Heart left ventricle (tissue), 13 donors: ENCODE measurements at regions not wholly inside any gene's neighbourhood (a gene's known extent, or its start where the extent isn't known, plus 50 kb on each side); places are given as distances from the start of the nearest gene placed in this dataset.

Experiments
- CTCF ChIP-seq, 12 donors: fragments of 200-600 bp; sonication (generic) in 4 of 12; IDR thresholded peaks; one replicate each; pipeline versions ENCODE4 v1.5.0 to v1.8.0; 2018 to 2022; ENCODE audit warnings: antibody characterized with exemption in 12 of 12, mild to moderate bottlenecking in 5 of 12
- POLR2A ChIP-seq, 2 donors: fragments of 450-650 bp; IDR thresholded peaks; one replicate each; pipeline ENCODE4 v1.6.1; 2017; ENCODE audit warnings: antibody characterized with exemption in 2 of 2, mild to moderate bottlenecking in 2 of 2, moderate library complexity in 2 of 2
- donor health status: ischemic (EF 13 %, LVEDD 7.1; RV severe dilation, severe dysfunction).
- donor health status: DM: no; HTN: yes; CAD: no.
- donor health status: DM: no; HTN: no; CAD: no.
- donor health status: ischemic (EF 25% LVEDD 6.9; RV normal size, moderate dysfunction).
- donor health status: ischemic (EF 25% LVEDD 5.7; RV mildly dilated, moderate dysfunction).
- donor health status: ischemic (EF 35%, LVEDD 5.7; RV mildly dilated, moderate dysfunction).
- donor health status: nonischemic (EF 11% LVEDD 7.7; RV severe dilation, severe dysfunction).
- donor health status: DM: yes; HTN: yes; CAD: no.
- donor health status: PGD.
- donor health status: ischemic (EF 29% LVEDD 5.4; RV normal size, mild dysfunction).
- donor health status: nonischemic (EF 23%, LVEDD 6.1; RV moderate dilation, normal function).

DNA sequence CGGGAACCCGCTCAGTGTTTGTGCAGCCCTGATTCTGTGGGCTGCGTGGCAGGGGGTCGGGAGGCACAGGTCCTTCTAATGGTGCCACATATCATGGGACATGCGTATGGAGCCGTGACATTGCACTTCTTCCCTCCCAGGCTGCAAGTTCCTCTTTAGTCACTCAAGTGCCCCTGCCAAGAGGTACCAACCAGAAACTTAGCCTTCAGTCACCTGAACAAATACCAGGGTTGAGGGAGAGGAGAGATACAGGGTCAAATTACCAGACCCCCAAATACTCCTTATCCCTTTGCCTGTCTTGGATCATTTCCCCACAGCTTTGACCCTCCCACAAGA lies 209.1 kb downstream of the BUD13 start:
- TF ChIP-seq CTCF (IDR thresholded peaks at IDR 0.05) (no peak), POLR2A (IDR thresholded peaks at IDR 0.05) (no peak)
